HCT116 (cell line): ENCODE measurements at regions not wholly inside any gene's neighbourhood (a gene's known extent, or its start where the extent isn't known, plus 50 kb on each side); places are given as distances from the start of the nearest gene placed in this dataset.

ENCODE experiments used
- ATAC-seq: fragments of 200-7000 bp; cut with Tn5 transposase; 2 replicates; pipeline ENCODE4 v1.9.1; 2020; ENCODE audit warnings: mild to moderate bottlenecking, moderate library complexity
- BruUV-seq: library from RNA; stranded (reverse); fragments of 400-500 nt; replicated peaks from 2 replicates; lab custom pipeline; 2021; lab: Mats Ljungman, UMichigan
- CTCF ChIA-PET: fragments of 300-600 bp; sonication (Branson Sonifier 250); formaldehyde crosslinking; loops from one replicate; lab custom pipeline; 2021; ENCODE audit warnings: antibody characterized with exemption; lab: Charles Lee
- POLR2A ChIA-PET: fragments of 300-600, 350-600 bp; sonication (Branson Sonifier 250); formaldehyde crosslinking; loops from one replicate; lab custom pipeline; 2021; ENCODE audit warnings: antibody characterized with exemption; lab: Charles Lee
- RAD21 ChIA-PET, 2 experiments: fragments of 300-600 bp; sonication (Branson Sonifier 250); formaldehyde crosslinking; loops; one replicate each; lab custom pipeline; 2023; ENCODE audit warnings: low total read pairs in 2 of 2; ENCODE audit not compliant: uncharacterized antibody in 2 of 2, unreplicated experiment in 2 of 2, low non-redundant PET in 1 of 2; lab: Charles Lee
- DNase-seq: peaks from one replicate; pipeline ENCODE4 v3.0.0-alpha.2; 2010; ENCODE audit warnings: low read depth, low spot score
- H2AFZ ChIP-seq: fragments of 200-600 bp; shearing (Covaris generic), sonication (generic); 2 replicates; pipeline ENCODE4 v1.6.1; 2017; ENCODE audit warnings: low read depth, mixed run types, mixed read lengths, antibody characterized with exemption, low read length; ENCODE audit not compliant: poor library complexity, severe bottlenecking
- H3K27ac ChIP-seq: 2 replicates; pipeline ENCODE4 v1.5.1; 2012; ENCODE audit warnings: low read depth, low read length
- H3K27me3 ChIP-seq: fragments of 200-600 bp; sonication (generic); 2 replicates; pipeline ENCODE4 v1.6.1; 2016; ENCODE audit warnings: mixed run types, low read length, mixed read lengths; ENCODE audit not compliant: insufficient read depth
- H3K36me3 ChIP-seq, 2 experiments: fragments of 200-500 bp in 1 of 2; fragments of 200-600 bp in 1 of 2; sonication (Bioruptor generic) in 1 of 2; sonication (generic) in 1 of 2; 2 replicates each; pipeline versions ENCODE4 v1.5.1 to v1.6.1; 2014 to 2016; ENCODE audit warnings: low read length in 2 of 2, inconsistent platforms in 1 of 2, mixed read lengths in 1 of 2, mixed run types in 1 of 2; ENCODE audit not compliant: insufficient read depth in 2 of 2, control insufficient read depth in 1 of 2
- H3K4me1 ChIP-seq, 2 experiments: fragments of 200-600 bp in 1 of 2; sonication (generic) in 1 of 2; 2 replicates each; pipeline versions ENCODE4 v1.5.1 to v1.6.1; 2012 to 2017; ENCODE audit warnings: low read length in 2 of 2, inconsistent platforms in 1 of 2, mild to moderate bottlenecking in 1 of 2, mixed read lengths in 1 of 2, mixed run types in 1 of 2, moderate library complexity in 1 of 2; ENCODE audit not compliant: insufficient read depth in 2 of 2, control insufficient read depth in 1 of 2
- H3K4me2 ChIP-seq: fragments of 200-600 bp; sonication (generic); 2 replicates; pipeline ENCODE4 v1.6.1; 2017; ENCODE audit warnings: mixed run types, low read length, mixed read lengths
- H3K4me3 ChIP-seq, 2 experiments: fragments of 200-600 bp in 1 of 2; sonication (generic) in 1 of 2; replicated peaks in 1 of 2; 2 replicates each; pipeline ENCODE4 v1.5.1; 2011 to 2016; ENCODE audit warnings: low read length in 2 of 2, control low read depth in 1 of 2, low read depth in 1 of 2, mild to moderate bottlenecking in 1 of 2, mixed read lengths in 1 of 2, mixed run types in 1 of 2
- H3K79me2 ChIP-seq: fragments of 200-600 bp; sonication (generic); 2 replicates; pipeline ENCODE4 v1.6.1; 2017; ENCODE audit warnings: mild to moderate bottlenecking, mixed run types, low read length, moderate library complexity, mixed read lengths; ENCODE audit not compliant: insufficient read depth
- H3K9ac ChIP-seq: fragments of 200-600 bp; sonication (generic); 2 replicates; pipeline ENCODE4 v1.6.1; 2016; ENCODE audit warnings: low read length, mixed read lengths
- H3K9me2 ChIP-seq: fragments of 200-600 bp; sonication (generic), shearing (Covaris generic); 2 replicates; pipeline ENCODE4 v1.6.1; 2017; ENCODE audit warnings: mixed run types, mild to moderate bottlenecking, moderate library complexity; ENCODE audit not compliant: insufficient read depth
- H3K9me3 ChIP-seq, 2 experiments: fragments of 200-500 bp in 1 of 2; fragments of 200-600 bp in 1 of 2; sonication (Bioruptor generic) in 1 of 2; sonication (generic) in 1 of 2; 2 replicates each; pipeline ENCODE4 v1.6.1; 2014 to 2017; ENCODE audit warnings: low read length in 2 of 2, mixed read lengths in 2 of 2, inconsistent platforms in 1 of 2, low read depth in 1 of 2, mild to moderate bottlenecking in 1 of 2, mixed run types in 1 of 2, moderate library complexity in 1 of 2; ENCODE audit not compliant: control insufficient read depth in 1 of 2, insufficient read depth in 1 of 2
- H4K20me1 ChIP-seq: fragments of 200-600 bp; sonication (generic), shearing (Covaris generic); 2 replicates; pipeline ENCODE4 v1.6.1; 2017; ENCODE audit warnings: mixed run types, mild to moderate bottlenecking, moderate library complexity; ENCODE audit not compliant: insufficient read depth
- CEBPB ChIP-seq: IDR thresholded peaks from 2 replicates; pipeline ENCODE4 v1.6.1; 2012; ENCODE audit warnings: low read depth
- EGR1 ChIP-seq: IDR thresholded peaks from 2 replicates; pipeline ENCODE4 v1.6.1; 2012; ENCODE audit warnings: low read depth
- ELF1 ChIP-seq: IDR thresholded peaks from 2 replicates; pipeline ENCODE4 v1.6.1; 2012; ENCODE audit warnings: low read depth, borderline replicate concordance
- EZH2 ChIP-seq: fragments of 200-600 bp; sonication (generic); IDR thresholded peaks from 2 replicates; pipeline ENCODE4 v1.6.1; 2017; ENCODE audit warnings: antibody characterized with exemption, mixed run types
- FOSL1 ChIP-seq: IDR thresholded peaks from 2 replicates; pipeline ENCODE4 v1.6.1; 2012; ENCODE audit warnings: low read depth
- JUND ChIP-seq: IDR thresholded peaks from 2 replicates; pipeline ENCODE4 v1.6.1; 2012
- POLR2AphosphoS5 ChIP-seq: IDR thresholded peaks from 2 replicates; pipeline ENCODE4 v1.6.1; 2011; ENCODE audit warnings: mild to moderate bottlenecking, low read depth, low read length, moderate library complexity
- RAD21 ChIP-seq: IDR thresholded peaks from 2 replicates; pipeline ENCODE4 v1.6.1; 2012; ENCODE audit warnings: low read depth, mild to moderate bottlenecking
- ZBTB33 ChIP-seq: IDR thresholded peaks from 2 replicates; pipeline ENCODE4 v1.6.1; 2011; ENCODE audit warnings: mild to moderate bottlenecking, low read length, moderate library complexity; ENCODE audit not compliant: insufficient replicate concordance; ENCODE audit errors: extremely low read depth
- intact Hi-C: fragments of 100-400 bp; cut with micrococcal nuclease; formaldehyde crosslinking; loops from 2 replicates; pipeline ENCODE4 v1.10.0; 2022
- TF ChIP-seq, protein P1 (sequence below), 3 experiments: fragments of 200-600 bp in 1 of 3; sonication (generic) in 1 of 3; IDR thresholded peaks in 2 of 3; conservative IDR thresholded peaks in 1 of 3; 2 replicates each; pipeline ENCODE4 v1.5.1; 2012 to 2017; ENCODE audit warnings: low read depth in 2 of 3, low read length in 2 of 3, antibody characterized with exemption in 1 of 3, borderline replicate concordance in 1 of 3, control low read depth in 1 of 3, mild to moderate bottlenecking in 1 of 3, mixed read lengths in 1 of 3, mixed run types in 1 of 3, moderate library complexity in 1 of 3; ENCODE audit not compliant: insufficient read depth in 1 of 3
- TF ChIP-seq, protein P2 (sequence below): IDR thresholded peaks from 2 replicates; pipeline ENCODE4 v1.6.1; 2012

DNA sequence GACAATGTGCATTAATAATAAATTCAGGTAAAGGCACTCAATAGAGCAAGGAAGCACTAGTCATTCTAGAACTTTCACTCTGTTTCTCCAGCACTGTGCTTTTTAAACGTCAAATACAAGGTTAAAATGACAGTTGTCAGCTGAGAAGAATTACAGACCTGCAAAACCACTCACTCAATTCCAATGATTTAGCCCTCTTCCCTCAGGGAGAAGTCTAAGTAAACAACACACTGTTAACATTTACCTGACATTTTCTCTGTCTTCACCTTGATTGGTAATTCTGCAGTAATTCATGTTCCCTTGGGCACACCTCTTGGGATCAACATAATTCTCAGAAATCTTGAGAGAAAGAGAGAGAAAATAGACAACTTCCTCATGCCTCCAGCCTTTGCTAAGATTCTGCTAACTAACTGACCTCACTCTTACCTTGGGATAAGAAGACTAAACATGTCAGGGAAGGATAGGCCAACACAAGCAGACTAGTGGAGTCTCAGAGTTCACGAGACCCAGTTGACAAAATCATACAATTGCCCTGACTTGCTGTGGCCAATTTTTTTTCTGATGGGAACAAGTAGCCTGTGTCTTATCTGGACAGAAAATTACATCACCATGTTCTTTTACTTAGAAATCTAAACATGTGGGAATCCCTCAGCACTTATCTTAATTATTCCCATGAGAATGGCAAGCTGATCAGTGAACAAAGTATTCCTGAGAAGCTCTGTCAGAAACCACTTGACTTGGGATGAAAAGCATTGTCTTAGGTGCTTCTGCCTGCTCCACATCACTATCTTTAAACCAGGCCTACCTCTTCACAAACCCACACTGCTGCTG is 516.8 kb upstream of the FAT3 start:
- no TSS peak for BruUV-seq
- CTCF ChIA-PET, result no interaction called here
- intact Hi-C loops, result no loop called here

DNA sequence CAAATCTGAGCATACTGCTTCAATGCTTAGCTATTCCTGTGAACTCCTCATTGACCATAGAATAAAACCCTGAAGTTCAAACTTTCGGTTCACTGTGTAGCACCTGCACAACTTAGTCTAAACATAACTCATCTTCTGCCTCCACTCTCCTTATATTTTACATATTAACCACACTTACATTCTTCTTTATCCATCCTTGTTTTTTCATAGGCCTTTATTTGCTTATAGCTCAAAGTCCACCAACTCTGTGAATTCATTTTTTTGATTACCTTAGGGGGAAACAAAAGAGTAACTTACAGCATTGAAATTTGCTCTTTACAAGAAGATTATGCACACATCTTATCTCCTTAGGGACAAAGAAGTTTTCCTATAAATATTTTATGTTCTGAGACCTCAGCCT is 521.6 kb upstream of the FAT3 start:
- no peaks in the 10 kb centered on the region for H3K9me2 ChIP-seq
- POLR2A ChIA-PET, result no interaction called here
- H3K27ac ChIP-seq, result no peak overlapping the region
- CTCF ChIA-PET, result no interaction called here
- ATAC-seq (no peak), DNase-seq (no peak)
- H2AFZ ChIP-seq, result no peak overlapping the region
- H3K27me3 ChIP-seq, result no peaks in the 10 kb centered on the region
- no peak overlapping the region for H3K4me2 ChIP-seq
- H3K4me3 ChIP-seq, result no peak overlapping the region
- RAD21 ChIA-PET, result no interaction called here
- H4K20me1 ChIP-seq, result no peaks in the 10 kb centered on the region
- no peaks in the 10 kb centered on the region for H3K36me3 ChIP-seq
- no peaks in the 10 kb centered on the region for H3K79me2 ChIP-seq
- no peaks in the 10 kb centered on the region for H3K4me1 ChIP-seq
- no TSS peak for BruUV-seq
- peaks cover 7 to 14% of the 10 kb centered on the region in 2 experiments; a peak in 2 of 4 replicates for H3K9me3 ChIP-seq
- intact Hi-C loops, result no loop called here
- H3K9ac ChIP-seq, result no peak overlapping the region
- TF ChIP-seq ZBTB33, result no peak
- TF ChIP-seq EZH2, result no peak
- no peak for TF ChIP-seq RAD21
- TF ChIP-seq JUND, result no peak
- no peak for TF ChIP-seq FOSL1
- TF ChIP-seq EGR1, result no peak
- TF ChIP-seq, protein P1, sequence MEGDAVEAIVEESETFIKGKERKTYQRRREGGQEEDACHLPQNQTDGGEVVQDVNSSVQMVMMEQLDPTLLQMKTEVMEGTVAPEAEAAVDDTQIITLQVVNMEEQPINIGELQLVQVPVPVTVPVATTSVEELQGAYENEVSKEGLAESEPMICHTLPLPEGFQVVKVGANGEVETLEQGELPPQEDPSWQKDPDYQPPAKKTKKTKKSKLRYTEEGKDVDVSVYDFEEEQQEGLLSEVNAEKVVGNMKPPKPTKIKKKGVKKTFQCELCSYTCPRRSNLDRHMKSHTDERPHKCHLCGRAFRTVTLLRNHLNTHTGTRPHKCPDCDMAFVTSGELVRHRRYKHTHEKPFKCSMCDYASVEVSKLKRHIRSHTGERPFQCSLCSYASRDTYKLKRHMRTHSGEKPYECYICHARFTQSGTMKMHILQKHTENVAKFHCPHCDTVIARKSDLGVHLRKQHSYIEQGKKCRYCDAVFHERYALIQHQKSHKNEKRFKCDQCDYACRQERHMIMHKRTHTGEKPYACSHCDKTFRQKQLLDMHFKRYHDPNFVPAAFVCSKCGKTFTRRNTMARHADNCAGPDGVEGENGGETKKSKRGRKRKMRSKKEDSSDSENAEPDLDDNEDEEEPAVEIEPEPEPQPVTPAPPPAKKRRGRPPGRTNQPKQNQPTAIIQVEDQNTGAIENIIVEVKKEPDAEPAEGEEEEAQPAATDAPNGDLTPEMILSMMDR (IDR thresholded peaks at IDR 0.05 in 2 of 3, conservative IDR thresholded peaks at IDR 0.05 in 1 of 3; ENCODE audit: borderline replicate concordance in 1 of 3, insufficient read depth in 1 of 3, low read depth in 2 of 3, low read length in 2 of 3), result no peak
- TF ChIP-seq CEBPB, result no peak

More for the DNA sequence above, 516.8 kb upstream of the FAT3 start:
- no peaks in the 10 kb centered on the region for H3K9me2 ChIP-seq
- no peaks in the 10 kb centered on the region for H4K20me1 ChIP-seq
- POLR2A ChIA-PET, result no interaction called here
- H3K27ac ChIP-seq, result no peak overlapping the region
- peaks cover 0 to 17% of the 10 kb centered on the region in 2 experiments; a peak in 2 of 4 replicates for H3K9me3 ChIP-seq
- H3K4me3 ChIP-seq, result no peak overlapping the region
- H3K9ac ChIP-seq, result no peak overlapping the region
- DNase-seq (no peak), ATAC-seq (no peak)
- no peaks in the 10 kb centered on the region for H3K4me1 ChIP-seq
- no peaks in the 10 kb centered on the region for H3K36me3 ChIP-seq
- no peak for TF ChIP-seq FOSL1
- no peak for TF ChIP-seq JUND
- no peak for TF ChIP-seq EGR1
- TF ChIP-seq POLR2AphosphoS5, result no peak
- TF ChIP-seq, protein P2, sequence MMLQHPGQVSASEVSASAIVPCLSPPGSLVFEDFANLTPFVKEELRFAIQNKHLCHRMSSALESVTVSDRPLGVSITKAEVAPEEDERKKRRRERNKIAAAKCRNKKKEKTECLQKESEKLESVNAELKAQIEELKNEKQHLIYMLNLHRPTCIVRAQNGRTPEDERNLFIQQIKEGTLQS, result no peak
- no peak for TF ChIP-seq RAD21
- no peak for TF ChIP-seq ELF1
- no peak overlapping the region for H3K4me2 ChIP-seq
- RAD21 ChIA-PET, result no interaction called here
- no peak overlapping the region for H2AFZ ChIP-seq
- no peaks in the 10 kb centered on the region for H3K27me3 ChIP-seq
- H3K79me2 ChIP-seq, result no peaks in the 10 kb centered on the region
